A673 (cell line): ENCODE measurements at regions not wholly inside any gene's neighbourhood (a gene's known extent, or its start where the extent isn't known, plus 50 kb on each side); places are given as distances from the start of the nearest gene placed in this dataset.

Source experiments
- BruUV-seq: library from RNA; stranded (reverse); fragments of 400-500 nt; replicated peaks from 2 replicates; lab custom pipeline; 2021; lab: Mats Ljungman, UMichigan
- CTCF ChIA-PET: fragments of 300-600 bp; sonication (Branson Sonifier 250); formaldehyde crosslinking; loops from one replicate; lab custom pipeline; 2022; ENCODE audit warnings: antibody characterized with exemption; lab: Charles Lee
- POLR2A ChIA-PET: fragments of 300-600 bp; sonication (Branson Sonifier 250); formaldehyde crosslinking; loops from one replicate; lab custom pipeline; 2022; ENCODE audit warnings: antibody characterized with exemption; ENCODE audit not compliant: low non-redundant PET; lab: Charles Lee
- DNase-seq: peaks from one replicate; pipeline ENCODE4 v3.0.0-alpha.2; 2015; ENCODE audit warnings: low spot score
- H3K27ac ChIP-seq: fragments of 200-600 bp; sonication (generic); 2 replicates; pipeline ENCODE4 v1.5.1; 2016; ENCODE audit warnings: mixed run types, low read depth, mild to moderate bottlenecking, mixed read lengths, antibody characterized with exemption, low read length; ENCODE audit not compliant: poor library complexity, severe bottlenecking
- H3K27me3 ChIP-seq: fragments of 200-600 bp; sonication (generic); replicated peaks from 2 replicates; pipeline ENCODE4 v1.6.1; 2017; ENCODE audit warnings: mixed run types, low read depth, mild to moderate bottlenecking, mixed read lengths, antibody characterized with exemption, low read length; ENCODE audit not compliant: insufficient read depth, poor library complexity
- H3K36me3 ChIP-seq: fragments of 200-600 bp; sonication (generic); 2 replicates; pipeline ENCODE4 v1.6.1; 2016; ENCODE audit warnings: mixed run types, mild to moderate bottlenecking, mixed read lengths, antibody characterized with exemption, low read length; ENCODE audit not compliant: insufficient read depth, poor library complexity, severe bottlenecking
- H3K4me1 ChIP-seq: fragments of 200-600 bp; sonication (generic); 2 replicates; pipeline ENCODE4 v1.6.1; 2017; ENCODE audit warnings: mixed run types, mild to moderate bottlenecking, mixed read lengths, antibody characterized with exemption, low read length; ENCODE audit not compliant: insufficient read depth, poor library complexity, severe bottlenecking
- H3K4me3 ChIP-seq: fragments of 200-600 bp; sonication (generic); 2 replicates; pipeline ENCODE4 v1.5.1; 2016; ENCODE audit warnings: low read depth, mixed run types, mild to moderate bottlenecking, mixed read lengths, low read length; ENCODE audit not compliant: poor library complexity, severe bottlenecking
- H3K9me3 ChIP-seq: fragments of 200-600 bp; sonication (generic); 2 replicates; pipeline ENCODE4 v1.6.1; 2016; ENCODE audit warnings: mixed run types, low read depth, mild to moderate bottlenecking, mixed read lengths, antibody characterized with exemption, low read length; ENCODE audit not compliant: poor library complexity, severe bottlenecking
- EZH2 ChIP-seq: fragments of 200-600 bp; sonication (generic); IDR thresholded peaks from 2 replicates; pipeline ENCODE4 v1.6.1; 2017; ENCODE audit warnings: borderline replicate concordance, low read depth, mild to moderate bottlenecking, mixed read lengths, antibody characterized with exemption, low read length; ENCODE audit not compliant: poor library complexity, severe bottlenecking
- intact Hi-C: fragments of 100-400 bp; cut with micrococcal nuclease; formaldehyde crosslinking; loops from one replicate; pipeline ENCODE4 v1.10.0; 2022; ENCODE audit not compliant: unreplicated experiment
- TF ChIP-seq, protein P1 (sequence below): fragments of 300-800, 200-600 bp; sonication (generic); conservative IDR thresholded peaks from 2 replicates; pipeline ENCODE4 v1.5.1; 2017; ENCODE audit warnings: low read depth, mild to moderate bottlenecking, antibody characterized with exemption, low read length, moderate library complexity, mixed read lengths

DNA sequence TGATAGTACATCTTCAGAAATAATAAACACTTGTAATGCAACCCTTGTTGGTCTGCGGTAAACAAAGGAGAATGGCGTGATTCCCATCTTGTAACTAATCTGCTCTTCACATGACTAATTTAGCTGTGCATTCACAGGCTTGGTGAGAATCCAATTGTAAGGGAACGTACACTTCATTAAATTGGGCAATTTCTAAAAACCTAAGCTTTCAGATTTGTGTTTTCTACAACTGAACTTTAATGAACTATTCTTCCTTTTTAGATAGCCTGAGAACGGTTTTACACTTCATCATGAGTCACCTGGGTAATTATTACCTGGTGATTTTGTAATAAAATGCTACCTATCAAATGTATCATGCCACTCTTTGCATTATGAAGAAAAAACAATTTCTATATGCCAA lies 306.9 kb downstream of the KLF5 start:
- no TSS peak for BruUV-seq
- Histone ChIP-seq H3K4me3 (no peak overlapping the region), H3K27ac (no peak overlapping the region), H3K27me3 (no peaks in the 10 kb centered on the region), H3K4me1 (no peaks in the 10 kb centered on the region), H3K9me3 (no peaks in the 10 kb centered on the region), H3K36me3 (no peaks in the 10 kb centered on the region)
- ChIA-PET POLR2A (no interaction called here), CTCF (no interaction called here)
- intact Hi-C loops, result no loop called here
- TF ChIP-seq, protein P1, sequence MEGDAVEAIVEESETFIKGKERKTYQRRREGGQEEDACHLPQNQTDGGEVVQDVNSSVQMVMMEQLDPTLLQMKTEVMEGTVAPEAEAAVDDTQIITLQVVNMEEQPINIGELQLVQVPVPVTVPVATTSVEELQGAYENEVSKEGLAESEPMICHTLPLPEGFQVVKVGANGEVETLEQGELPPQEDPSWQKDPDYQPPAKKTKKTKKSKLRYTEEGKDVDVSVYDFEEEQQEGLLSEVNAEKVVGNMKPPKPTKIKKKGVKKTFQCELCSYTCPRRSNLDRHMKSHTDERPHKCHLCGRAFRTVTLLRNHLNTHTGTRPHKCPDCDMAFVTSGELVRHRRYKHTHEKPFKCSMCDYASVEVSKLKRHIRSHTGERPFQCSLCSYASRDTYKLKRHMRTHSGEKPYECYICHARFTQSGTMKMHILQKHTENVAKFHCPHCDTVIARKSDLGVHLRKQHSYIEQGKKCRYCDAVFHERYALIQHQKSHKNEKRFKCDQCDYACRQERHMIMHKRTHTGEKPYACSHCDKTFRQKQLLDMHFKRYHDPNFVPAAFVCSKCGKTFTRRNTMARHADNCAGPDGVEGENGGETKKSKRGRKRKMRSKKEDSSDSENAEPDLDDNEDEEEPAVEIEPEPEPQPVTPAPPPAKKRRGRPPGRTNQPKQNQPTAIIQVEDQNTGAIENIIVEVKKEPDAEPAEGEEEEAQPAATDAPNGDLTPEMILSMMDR, result no peak
- no peak for TF ChIP-seq EZH2
- no peak for DNase-seq

DNA sequence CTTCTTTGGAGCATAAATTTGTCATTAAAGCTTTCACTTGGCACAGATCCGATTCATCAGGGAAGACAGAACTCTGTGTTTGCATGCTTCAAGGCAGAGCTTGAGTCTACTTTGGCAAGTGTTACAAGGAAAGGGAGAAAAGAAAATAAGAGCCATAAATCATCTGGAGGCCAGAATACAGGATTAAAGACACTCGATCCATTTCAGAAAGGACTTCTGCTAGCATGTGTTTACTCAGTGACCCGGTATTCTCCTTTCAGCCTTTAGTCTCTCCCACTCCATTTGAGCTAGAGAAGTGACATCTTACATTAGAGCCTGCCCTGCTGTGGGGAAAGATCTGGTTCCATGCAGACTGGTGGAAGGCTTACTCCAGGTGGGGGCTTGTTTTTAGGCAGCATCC lies 306.4 kb downstream of the KLF5 start:
- no peak overlapping the region for H3K27ac ChIP-seq
- no TSS peak for BruUV-seq
- POLR2A ChIA-PET, result no interaction called here
- no peak overlapping the region for H3K4me3 ChIP-seq
- H3K4me1 ChIP-seq, result no peaks in the 10 kb centered on the region
- no peak for DNase-seq
- intact Hi-C loops, result no loop called here
- H3K36me3 ChIP-seq, result no peaks in the 10 kb centered on the region
- CTCF ChIA-PET, result no interaction called here
- no peaks in the 10 kb centered on the region for H3K27me3 ChIP-seq
- no peak for TF ChIP-seq EZH2
- TF ChIP-seq, protein P1, result no peak
- H3K9me3 ChIP-seq, result no peaks in the 10 kb centered on the region

DNA sequence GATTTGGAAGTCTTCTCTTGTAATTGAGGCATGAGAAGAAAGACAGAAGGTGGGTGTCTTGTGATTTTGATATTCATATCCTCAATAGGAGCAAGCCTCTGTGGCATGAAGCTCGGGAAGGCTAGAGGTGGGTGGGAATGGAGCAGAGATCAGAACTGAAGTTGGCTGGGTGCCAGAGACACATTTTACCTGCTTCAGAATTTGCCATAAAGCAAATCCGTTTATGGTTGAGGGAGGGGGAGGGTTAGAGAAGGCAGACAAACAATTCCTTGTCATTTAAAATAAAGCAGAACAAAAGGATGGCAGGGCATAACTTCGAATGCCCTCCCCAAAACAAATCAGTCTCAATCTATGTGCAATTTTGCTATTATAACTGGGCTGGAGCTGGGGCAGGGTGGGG lies 305.9 kb downstream of the KLF5 start:
- BruUV-seq, result no TSS peak
- intact Hi-C loops, result no loop called here
- no peak for TF ChIP-seq EZH2
- TF ChIP-seq, protein P1, result no peak
- Histone ChIP-seq H3K27ac (no peak overlapping the region), H3K4me1 (no peaks in the 10 kb centered on the region), H3K4me3 (no peak overlapping the region), H3K27me3 (no peaks in the 10 kb centered on the region), H3K9me3 (no peaks in the 10 kb centered on the region), H3K36me3 (no peaks in the 10 kb centered on the region)
- CTCF ChIA-PET, result no interaction called here
- DNase-seq, result no peak
- POLR2A ChIA-PET, result no interaction called here
